ENCODE measurements at regions not wholly inside any gene's neighbourhood (a gene's known extent, or its start where the extent isn't known, plus 50 kb on each side); places are given as distances from the start of the nearest gene placed in this dataset.

DNA sequence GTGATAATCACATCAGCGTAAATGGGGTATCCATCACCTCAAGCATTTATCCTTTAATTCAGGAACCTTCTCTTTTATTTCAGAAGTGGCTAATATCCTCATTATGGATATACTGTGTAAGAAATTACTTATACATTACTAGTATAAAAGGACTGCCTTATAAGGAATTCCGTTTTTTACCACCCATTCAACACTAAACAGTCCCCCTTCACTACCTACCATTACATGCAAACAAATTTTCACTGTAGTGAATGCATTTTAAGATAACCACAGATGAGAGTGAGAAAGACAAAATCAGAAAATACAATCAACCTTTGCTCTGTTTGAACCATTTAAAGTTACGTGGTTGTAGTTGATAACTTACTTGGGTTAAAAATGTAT is 551.2 kb downstream of the RNF144A start:
- no peaks in the 10 kb centered on the region for H3K9me2 ChIP-seq (ENCODE audit: insufficient read depth, low read length)
- no peaks in the 10 kb centered on the region for H3F3A ChIP-seq (ENCODE audit: insufficient read depth, low read length, poor library complexity, severe bottlenecking)
- no peak overlapping the region for H3K4me2 ChIP-seq (ENCODE audit: low read length)
- no peak overlapping the region for H3K4me3 ChIP-seq (ENCODE audit: low read length)
- no peaks in the 10 kb centered on the region for H3K79me2 ChIP-seq (replicated peaks; ENCODE audit: insufficient read depth, low read length)
- no peaks in the 10 kb centered on the region for H3K36me3 ChIP-seq (ENCODE audit: insufficient read depth, low read length)
- H3K27me3 ChIP-seq (ENCODE audit: insufficient read depth, low read depth, low read length): no peaks in the 10 kb centered on the region
- no peak overlapping the region for H2AFZ ChIP-seq (ENCODE audit: low read depth, low read length)
- no peak overlapping the region for H3K9ac ChIP-seq (ENCODE audit: low read length)
- H3K9me3 ChIP-seq (ENCODE audit: low read length): no peaks in the 10 kb centered on the region
- no peaks in the 10 kb centered on the region for H4K20me1 ChIP-seq (ENCODE audit: insufficient read depth)
- no peak overlapping the region for H3K27ac ChIP-seq (ENCODE audit: low read length)
- TF ChIP-seq EZH2 (IDR thresholded peaks at IDR 0.05; ENCODE audit: borderline replicate concordance, insufficient read depth, low read length, poor library complexity, severe bottlenecking) (no peak), EP300 (conservative IDR thresholded peaks at IDR 0.05; ENCODE audit: poor library complexity, severe bottlenecking) (no peak), MXI1 (conservative IDR thresholded peaks at IDR 0.05; ENCODE audit: poor library complexity, severe bottlenecking) (no peak), SMC3 (conservative IDR thresholded peaks at IDR 0.05; ENCODE audit: poor library complexity) (no peak), TAF1 (IDR thresholded peaks at IDR 0.05; ENCODE audit: low read depth) (no peak), RAD21 (conservative IDR thresholded peaks at IDR 0.05) (no peak), POLR2AphosphoS5 (IDR thresholded peaks at IDR 0.05) (no peak)
- TF ChIP-seq, protein P1, sequence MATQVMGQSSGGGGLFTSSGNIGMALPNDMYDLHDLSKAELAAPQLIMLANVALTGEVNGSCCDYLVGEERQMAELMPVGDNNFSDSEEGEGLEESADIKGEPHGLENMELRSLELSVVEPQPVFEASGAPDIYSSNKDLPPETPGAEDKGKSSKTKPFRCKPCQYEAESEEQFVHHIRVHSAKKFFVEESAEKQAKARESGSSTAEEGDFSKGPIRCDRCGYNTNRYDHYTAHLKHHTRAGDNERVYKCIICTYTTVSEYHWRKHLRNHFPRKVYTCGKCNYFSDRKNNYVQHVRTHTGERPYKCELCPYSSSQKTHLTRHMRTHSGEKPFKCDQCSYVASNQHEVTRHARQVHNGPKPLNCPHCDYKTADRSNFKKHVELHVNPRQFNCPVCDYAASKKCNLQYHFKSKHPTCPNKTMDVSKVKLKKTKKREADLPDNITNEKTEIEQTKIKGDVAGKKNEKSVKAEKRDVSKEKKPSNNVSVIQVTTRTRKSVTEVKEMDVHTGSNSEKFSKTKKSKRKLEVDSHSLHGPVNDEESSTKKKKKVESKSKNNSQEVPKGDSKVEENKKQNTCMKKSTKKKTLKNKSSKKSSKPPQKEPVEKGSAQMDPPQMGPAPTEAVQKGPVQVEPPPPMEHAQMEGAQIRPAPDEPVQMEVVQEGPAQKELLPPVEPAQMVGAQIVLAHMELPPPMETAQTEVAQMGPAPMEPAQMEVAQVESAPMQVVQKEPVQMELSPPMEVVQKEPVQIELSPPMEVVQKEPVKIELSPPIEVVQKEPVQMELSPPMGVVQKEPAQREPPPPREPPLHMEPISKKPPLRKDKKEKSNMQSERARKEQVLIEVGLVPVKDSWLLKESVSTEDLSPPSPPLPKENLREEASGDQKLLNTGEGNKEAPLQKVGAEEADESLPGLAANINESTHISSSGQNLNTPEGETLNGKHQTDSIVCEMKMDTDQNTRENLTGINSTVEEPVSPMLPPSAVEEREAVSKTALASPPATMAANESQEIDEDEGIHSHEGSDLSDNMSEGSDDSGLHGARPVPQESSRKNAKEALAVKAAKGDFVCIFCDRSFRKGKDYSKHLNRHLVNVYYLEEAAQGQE (IDR thresholded peaks at IDR 0.05; ENCODE audit: borderline replicate concordance): no peak
- TF ChIP-seq, protein P2, sequence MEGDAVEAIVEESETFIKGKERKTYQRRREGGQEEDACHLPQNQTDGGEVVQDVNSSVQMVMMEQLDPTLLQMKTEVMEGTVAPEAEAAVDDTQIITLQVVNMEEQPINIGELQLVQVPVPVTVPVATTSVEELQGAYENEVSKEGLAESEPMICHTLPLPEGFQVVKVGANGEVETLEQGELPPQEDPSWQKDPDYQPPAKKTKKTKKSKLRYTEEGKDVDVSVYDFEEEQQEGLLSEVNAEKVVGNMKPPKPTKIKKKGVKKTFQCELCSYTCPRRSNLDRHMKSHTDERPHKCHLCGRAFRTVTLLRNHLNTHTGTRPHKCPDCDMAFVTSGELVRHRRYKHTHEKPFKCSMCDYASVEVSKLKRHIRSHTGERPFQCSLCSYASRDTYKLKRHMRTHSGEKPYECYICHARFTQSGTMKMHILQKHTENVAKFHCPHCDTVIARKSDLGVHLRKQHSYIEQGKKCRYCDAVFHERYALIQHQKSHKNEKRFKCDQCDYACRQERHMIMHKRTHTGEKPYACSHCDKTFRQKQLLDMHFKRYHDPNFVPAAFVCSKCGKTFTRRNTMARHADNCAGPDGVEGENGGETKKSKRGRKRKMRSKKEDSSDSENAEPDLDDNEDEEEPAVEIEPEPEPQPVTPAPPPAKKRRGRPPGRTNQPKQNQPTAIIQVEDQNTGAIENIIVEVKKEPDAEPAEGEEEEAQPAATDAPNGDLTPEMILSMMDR (IDR thresholded peaks at IDR 0.05; ENCODE audit: poor library complexity, severe bottlenecking): no peak

DNA sequence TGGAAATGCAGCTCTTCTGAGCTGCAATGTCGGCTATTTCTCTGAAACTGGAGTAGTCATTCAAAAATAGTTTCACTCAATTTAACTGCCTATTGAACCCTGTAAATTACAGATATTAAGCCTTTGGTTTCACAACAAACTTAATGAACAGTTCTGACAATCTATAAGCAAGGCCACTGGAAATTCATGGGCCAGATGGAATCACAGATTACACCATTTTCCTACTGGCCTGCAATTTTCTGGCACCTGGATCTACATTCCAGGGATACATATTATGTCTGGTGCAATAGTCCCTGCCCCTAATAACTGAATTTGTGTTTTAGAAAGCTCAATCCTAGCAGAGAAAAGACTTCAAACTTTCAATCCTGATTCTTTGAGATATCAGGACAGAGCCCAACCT is 551.7 kb downstream of the RNF144A start:
- no peak overlapping the region for H3K9ac ChIP-seq (ENCODE audit: low read length)
- no peak overlapping the region for H3K27ac ChIP-seq (ENCODE audit: low read length)
- H2AFZ ChIP-seq (ENCODE audit: low read depth, low read length): no peak overlapping the region
- H3F3A ChIP-seq (ENCODE audit: insufficient read depth, low read length, poor library complexity, severe bottlenecking): no peaks in the 10 kb centered on the region
- H3K36me3 ChIP-seq (ENCODE audit: insufficient read depth, low read length): no peaks in the 10 kb centered on the region
- no peaks in the 10 kb centered on the region for H3K79me2 ChIP-seq (replicated peaks; ENCODE audit: insufficient read depth, low read length)
- TF ChIP-seq POLR2AphosphoS5 (IDR thresholded peaks at IDR 0.05) (no peak), EP300 (conservative IDR thresholded peaks at IDR 0.05; ENCODE audit: poor library complexity, severe bottlenecking) (no peak), SMC3 (conservative IDR thresholded peaks at IDR 0.05; ENCODE audit: poor library complexity) (no peak), RAD21 (conservative IDR thresholded peaks at IDR 0.05) (no peak), EZH2 (IDR thresholded peaks at IDR 0.05; ENCODE audit: borderline replicate concordance, insufficient read depth, low read length, poor library complexity, severe bottlenecking) (no peak), MXI1 (conservative IDR thresholded peaks at IDR 0.05; ENCODE audit: poor library complexity, severe bottlenecking) (no peak)
- TF ChIP-seq, protein P1 (IDR thresholded peaks at IDR 0.05; ENCODE audit: borderline replicate concordance): no peak
- no peaks in the 10 kb centered on the region for H3K27me3 ChIP-seq (ENCODE audit: insufficient read depth, low read depth, low read length)
- H3K4me2 ChIP-seq (ENCODE audit: low read length): no peak overlapping the region
- H3K9me3 ChIP-seq (ENCODE audit: low read length): no peaks in the 10 kb centered on the region
- no peak overlapping the region for H3K4me3 ChIP-seq (ENCODE audit: low read length)
- no peaks in the 10 kb centered on the region for H3K9me2 ChIP-seq (ENCODE audit: insufficient read depth, low read length)
- no peaks in the 10 kb centered on the region for H4K20me1 ChIP-seq (ENCODE audit: insufficient read depth)

Data from neural cell (in vitro differentiated cells).